ENCODE measurements at regions not wholly inside any gene's neighbourhood (a gene's known extent, or its start where the extent isn't known, plus 50 kb on each side); places are given as distances from the start of the nearest gene placed in this dataset.

DNA sequence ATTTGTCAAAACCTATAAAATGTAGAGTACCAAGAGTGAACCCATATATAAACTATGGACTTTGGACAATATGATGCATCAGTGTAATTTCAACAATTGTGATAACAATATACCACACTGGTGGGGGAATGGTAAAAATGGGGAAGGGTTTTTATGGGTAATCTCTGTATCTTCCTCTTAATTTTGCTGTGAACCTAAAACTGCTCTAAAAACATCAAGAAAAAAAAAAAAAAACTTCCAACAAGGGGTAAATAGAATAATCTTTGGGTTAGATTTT, 592.0 kb upstream of the ADGRB3 start (continued):
- no peak for TF ChIP-seq DACH1 (IDR thresholded peaks at IDR 0.05; ENCODE audit: partially characterized antibody)
- TF ChIP-seq PPARD (CRISPR knock-in tag; IDR thresholded peaks at IDR 0.05), result no peak
- TF ChIP-seq, protein P1, sequence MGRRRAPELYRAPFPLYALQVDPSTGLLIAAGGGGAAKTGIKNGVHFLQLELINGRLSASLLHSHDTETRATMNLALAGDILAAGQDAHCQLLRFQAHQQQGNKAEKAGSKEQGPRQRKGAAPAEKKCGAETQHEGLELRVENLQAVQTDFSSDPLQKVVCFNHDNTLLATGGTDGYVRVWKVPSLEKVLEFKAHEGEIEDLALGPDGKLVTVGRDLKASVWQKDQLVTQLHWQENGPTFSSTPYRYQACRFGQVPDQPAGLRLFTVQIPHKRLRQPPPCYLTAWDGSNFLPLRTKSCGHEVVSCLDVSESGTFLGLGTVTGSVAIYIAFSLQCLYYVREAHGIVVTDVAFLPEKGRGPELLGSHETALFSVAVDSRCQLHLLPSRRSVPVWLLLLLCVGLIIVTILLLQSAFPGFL (CRISPR knock-in tag; IDR thresholded peaks at IDR 0.05), result no peak
- no peak for TF ChIP-seq PRMT5 (CRISPR knock-in tag; IDR thresholded peaks at IDR 0.05)
- TF ChIP-seq TOE1 (IDR thresholded peaks at IDR 0.05; ENCODE audit: borderline replicate concordance), result no peak
- no peak for TF ChIP-seq TOE1 (CRISPR knock-in tag; IDR thresholded peaks at IDR 0.05; ENCODE audit: borderline replicate concordance, low read depth)
- no peak for TF ChIP-seq POLR2AphosphoS5 (IDR thresholded peaks at IDR 0.05; ENCODE audit: control insufficient read depth, insufficient read depth, low read depth, low read length)
- TF ChIP-seq PYGO2 (tag; IDR thresholded peaks at IDR 0.05), result no peak
- no peak for TF ChIP-seq HCFC1 (IDR thresholded peaks at IDR 0.05; ENCODE audit: low read depth, low read length)
- TF ChIP-seq TRIM28 (IDR thresholded peaks at IDR 0.05), result no peak
- TF ChIP-seq COPS2 (conservative IDR thresholded peaks at IDR 0.05), result no peak
- TF ChIP-seq, protein P2, sequence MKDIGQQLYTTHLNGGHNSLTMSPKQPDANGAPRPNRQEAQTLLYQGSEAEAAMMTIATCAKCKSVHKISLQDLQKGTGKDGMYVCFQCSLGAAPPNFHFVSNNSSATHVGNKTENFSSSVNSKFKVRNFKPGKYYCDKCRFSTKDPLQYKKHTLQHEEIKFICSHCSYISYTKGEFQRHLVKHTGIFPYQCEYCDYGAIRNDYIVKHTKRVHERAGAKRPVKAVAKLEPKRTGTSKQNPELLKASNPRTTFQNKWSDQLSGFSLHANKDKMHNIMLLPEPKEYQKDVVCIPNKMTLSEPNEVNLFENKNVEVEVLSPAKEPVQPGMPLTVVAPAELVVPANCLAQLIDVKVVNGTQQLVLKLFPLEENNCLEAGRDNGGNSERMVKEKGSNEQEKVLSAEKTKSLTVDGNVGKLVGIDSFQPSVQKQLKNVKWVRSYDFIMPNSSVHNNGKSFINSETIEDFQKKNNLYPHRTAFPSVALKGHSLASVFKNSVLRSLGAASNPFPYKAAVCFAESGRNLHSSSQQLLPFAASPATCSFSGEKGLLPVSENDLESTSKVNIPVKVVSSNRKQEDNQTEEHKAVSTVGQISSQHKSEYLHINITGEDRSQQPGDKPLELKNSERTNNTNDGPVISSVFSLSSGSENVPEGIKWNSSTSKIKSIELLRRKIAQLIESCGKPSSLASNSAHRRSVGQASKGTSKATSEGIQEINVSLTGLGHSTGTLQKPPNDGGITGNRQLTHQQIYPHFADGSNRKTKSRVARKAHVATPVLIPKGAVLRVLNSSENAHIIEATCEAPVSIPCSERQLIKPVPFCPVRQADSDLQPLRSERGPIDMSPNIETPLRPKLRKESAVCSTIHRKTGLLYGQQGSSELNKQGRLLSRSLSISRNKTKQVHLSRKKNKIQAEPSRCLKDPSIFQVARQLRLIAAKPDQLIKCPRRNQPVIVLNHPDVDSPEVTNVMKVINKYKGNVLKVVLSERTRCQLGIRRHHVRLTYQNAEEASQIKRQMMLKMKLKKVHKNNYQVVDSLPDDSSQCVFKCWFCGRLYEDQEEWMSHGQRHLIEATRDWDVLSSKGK (CRISPR knock-in tag; IDR thresholded peaks at IDR 0.05), result no peak

Measured in K562 (cell line).